CD4-positive, alpha-beta T cell treated with Interleukin-15 for 1 hour (primary cell): ENCODE measurements at regions not wholly inside any gene's neighbourhood (a gene's known extent, or its start where the extent isn't known, plus 50 kb on each side); places are given as distances from the start of the nearest gene placed in this dataset.

Experiments
- DNase-seq: peaks from one replicate; pipeline ENCODE4 v3.0.0-alpha.2; 2020

- no peak for DNase-seq
Measured at GRCh38 chr15:96225642-96226259, 104.7 kb upstream of the NR2F2 start.

DNA sequence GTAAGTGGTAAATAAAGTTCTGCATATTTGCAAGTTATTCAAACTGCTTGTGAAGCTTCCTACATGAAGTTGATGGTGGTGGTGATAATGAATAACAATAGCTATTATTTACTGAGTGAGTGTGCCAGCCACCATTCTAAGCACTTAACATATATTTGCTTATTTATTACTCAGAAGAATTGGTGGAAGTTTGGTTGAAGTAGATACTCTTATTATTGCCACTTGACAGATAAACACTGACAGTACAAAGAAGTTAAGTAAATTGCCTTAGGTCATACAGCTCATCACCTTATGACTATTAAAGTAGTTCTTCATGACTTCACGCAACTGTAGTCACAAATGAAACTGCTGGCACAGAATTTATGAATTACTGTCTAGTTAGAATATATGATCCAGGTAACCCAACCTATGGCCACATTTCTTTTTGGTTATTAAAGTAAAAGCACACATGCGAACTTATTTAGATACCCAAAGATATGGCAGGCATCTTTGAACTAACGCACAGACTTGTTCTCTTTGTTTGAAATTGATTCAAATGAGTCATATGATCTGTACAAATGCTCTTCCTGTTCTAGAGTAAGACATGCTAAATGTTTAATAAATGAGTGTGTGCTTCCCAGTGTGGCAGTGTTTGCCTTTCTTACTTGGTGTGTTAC is 99.8 kb upstream of the NR2F2 start:
- no peak for DNase-seq

GRCh38 chr15:96232335-96232734 is 98.2 kb upstream of the NR2F2 start:
- DNase-seq, result no peak

GRCh38 chr15:96234109-96234892 is 96.2 kb upstream of the NR2F2 start:
- no peak for DNase-seq

GRCh38 chr15:96237002-96237401 is 93.5 kb upstream of the NR2F2 start:
- no peak for DNase-seq

DNA sequence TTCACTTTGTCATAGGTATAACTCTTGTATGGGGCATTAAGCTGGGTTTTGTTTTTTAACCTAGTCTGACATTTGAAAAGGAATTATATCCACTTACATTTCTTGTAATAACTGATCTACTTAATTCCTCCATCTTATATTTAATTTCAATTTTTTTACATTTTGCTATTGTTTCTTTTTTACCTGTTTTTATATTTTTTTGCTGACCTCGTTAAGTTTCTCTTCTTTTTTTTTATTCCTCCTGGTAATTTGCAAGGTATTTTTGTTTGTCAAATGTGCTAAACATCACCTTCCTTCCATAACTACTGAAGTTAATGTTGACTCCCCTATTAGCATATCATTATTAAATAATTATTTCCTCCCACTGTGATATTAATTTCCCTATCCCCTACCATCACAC is 87.7 kb upstream of the NR2F2 start:
- DNase-seq, result no peak

- DNase-seq, result no peak
Measured at GRCh38 chr15:96243701-96244100, 86.8 kb upstream of the NR2F2 start.

DNA sequence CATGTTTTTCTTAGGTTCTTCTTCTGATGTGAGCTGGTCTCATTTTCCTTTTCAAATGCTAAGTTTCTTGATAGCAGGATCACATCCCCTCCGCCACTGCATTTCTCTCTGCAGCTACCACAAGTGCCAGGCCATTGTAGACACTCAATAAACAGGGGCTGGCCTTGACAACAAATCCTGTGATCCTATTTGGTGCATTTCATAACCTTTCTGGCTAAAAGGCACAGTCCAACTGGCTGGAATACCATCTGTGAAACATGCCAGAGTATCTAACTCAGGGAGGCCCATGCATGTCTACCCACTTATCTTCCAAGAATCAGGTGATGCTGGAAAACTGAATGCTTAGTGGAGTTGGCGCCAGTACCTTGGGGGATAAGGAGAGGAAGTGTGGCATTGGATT is 85.2 kb upstream of the NR2F2 start:
- DNase-seq, result no peak

DNA sequence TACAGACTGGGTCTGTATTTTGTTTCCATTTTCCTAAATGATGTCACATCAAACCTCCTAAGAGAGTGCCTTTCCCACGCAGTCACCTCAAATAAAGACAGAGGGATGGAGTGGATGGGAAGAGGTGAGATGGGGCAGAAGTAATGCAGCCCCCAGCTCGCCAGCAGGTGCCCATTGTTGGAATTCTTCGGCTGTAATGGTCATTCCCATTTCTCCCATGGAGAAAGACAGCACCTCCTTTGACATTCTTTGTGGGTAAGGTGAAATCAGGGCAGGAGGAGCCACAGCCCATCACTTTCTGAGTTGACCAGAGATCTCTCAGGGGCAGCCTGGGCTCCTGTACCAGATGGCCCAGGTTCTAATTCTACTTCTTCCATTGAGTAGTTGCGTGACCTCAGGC is 84.4 kb upstream of the NR2F2 start:
- no peak for DNase-seq

GRCh38 chr15:96247621-96248305 is 82.7 kb upstream of the NR2F2 start:
- DNase-seq, result no peak

GRCh38 chr15:96252148-96252547 is 78.4 kb upstream of the NR2F2 start:
- DNase-seq, result no peak

- no peak for DNase-seq
Measured at GRCh38 chr15:96253006-96253747, 77.3 kb upstream of the NR2F2 start.

DNA sequence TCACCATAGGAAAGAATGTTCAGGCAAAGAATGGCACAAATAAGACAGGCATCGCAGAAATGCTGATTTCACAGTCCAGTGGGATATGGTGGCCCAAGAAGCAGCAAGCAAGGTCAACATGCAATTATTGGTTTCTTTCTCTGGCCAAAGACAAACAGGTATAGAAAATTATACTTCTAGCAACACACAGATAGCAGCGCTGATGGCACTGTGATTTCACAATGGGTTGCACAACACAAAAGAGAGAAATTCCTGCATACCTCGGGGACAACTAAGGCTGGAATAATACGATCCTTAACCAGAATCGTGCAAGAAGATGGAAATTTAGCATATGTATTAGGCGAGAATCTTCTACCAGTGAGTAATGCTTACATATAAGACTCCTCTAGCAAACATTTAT is 76.3 kb upstream of the NR2F2 start:
- DNase-seq, result no peak

DNA sequence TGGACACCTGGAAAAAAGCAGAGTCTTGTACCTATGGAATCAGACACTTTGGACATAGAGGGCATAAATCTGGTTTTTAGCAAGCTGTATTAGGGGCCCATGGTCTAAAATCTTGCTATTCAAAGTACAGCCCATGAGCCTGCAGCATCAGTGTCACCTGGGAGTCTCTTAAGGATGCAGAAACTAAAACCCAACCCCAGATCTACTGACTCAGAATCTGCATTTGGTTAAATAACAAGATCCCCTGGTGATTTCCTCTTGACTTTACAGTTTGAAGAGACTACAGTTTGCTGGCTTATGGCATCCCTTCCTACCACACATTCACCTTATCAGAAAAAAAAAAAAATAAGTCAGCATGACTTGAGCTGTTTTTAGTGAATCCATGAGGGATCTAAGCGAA is 74.9 kb upstream of the NR2F2 start:
- no peak for DNase-seq

DNA sequence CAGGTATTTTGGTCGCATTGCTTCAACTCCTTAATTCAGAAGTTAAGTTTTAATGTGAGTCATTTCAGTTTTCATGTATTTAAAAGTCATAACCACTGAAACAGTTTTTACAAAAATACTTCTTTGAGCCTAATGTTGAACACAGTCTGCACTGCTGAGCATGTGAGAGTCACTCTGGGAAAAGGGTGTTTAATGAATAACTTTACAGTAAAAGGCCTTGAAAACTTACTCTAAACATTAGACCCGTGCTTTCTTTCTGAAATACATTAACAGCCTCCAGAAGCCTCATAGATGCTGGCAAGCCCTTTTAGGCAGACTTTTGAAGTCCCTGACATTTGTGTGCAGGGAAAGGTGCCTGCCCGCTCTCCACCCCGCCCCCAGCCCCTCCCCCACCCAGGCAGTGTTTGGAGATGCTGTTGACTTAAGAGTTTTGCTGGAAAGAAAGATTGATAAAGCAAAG is 68.9 kb upstream of the NR2F2 start:
- no peak for DNase-seq

DNA sequence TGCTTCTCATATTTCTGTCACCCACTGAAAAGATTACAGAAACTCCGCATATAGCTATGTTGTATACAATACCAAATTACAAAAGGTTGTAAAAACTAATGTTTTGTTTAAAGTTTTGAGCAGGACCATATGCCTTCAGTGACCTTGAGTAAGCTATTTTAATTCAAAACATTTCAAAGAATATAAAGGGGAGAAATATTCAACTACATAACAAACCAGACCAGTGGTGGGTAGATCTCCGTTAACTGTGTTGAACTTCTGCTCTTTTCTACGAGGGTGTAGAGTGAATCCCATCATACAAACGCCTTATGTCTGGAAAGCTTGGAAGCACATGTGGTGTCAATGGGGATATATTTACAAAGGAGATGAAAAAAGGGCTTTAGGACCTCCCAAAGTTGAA is 68.4 kb upstream of the NR2F2 start:
- DNase-seq, result no peak

DNA sequence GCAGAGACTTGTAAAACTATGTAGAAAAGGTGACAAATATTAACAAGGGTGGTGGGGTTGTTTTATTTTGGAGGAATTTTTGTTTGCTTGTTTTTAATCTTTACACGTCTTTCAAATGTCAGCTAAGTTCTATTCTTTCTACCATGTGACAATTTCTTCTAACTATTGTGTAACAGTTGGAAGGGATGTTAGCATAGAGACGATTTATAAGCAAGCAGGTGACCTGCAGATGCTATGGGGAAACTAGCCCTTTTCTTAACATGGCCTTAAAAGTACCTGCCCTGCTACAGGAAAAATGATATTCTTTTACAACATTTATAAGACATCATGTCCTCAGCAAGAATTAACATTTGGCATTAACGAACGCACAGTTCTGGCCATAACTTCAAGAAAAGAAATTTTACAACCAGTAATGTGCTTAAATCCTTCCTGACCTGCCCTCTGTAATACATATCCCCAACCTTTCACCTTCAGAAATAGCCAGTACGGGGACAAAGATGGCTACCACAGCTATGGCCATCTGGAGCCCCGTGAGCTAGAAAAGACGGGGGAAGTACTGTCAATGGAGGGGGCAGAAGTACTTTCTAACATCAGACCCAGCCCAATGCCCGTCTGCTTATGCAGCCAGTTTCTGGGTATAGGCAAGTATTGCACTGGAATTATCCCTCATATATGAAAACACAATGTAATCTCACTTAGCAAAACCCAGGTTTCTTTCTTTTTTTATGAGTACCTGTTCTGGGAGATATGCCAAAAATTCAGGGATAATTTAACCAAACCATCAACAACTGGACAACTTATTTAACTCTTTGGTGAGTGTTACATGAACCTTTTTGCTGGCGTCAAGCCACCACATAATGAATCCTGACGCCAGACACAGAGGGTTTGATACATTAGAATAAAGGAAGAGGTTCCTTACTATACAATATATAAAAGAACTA is 67.7 kb upstream of the NR2F2 start:
- DNase-seq, result no peak

DNA sequence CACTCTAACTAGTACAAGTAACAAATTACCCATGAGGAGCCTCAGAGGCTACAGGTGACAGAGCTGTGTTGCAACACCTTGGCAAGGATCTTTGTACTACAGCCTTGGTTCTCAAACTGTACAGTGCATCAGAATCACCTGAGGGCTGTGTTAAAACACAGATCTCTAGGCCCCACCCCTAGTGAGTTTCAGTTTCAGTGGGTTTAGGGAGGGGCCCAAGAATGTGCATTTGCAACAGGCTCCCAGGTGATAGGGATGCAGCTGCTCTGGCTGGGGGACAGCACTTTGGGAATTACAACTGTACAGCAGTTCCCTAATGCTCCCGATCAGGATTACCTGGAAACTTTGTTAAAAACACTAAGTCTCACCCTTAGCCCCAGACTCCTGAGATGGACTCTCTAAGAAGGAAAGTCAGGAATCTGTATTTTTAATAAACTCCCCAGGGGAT is 66.1 kb upstream of the NR2F2 start:
- DNase-seq, result no peak

DNA sequence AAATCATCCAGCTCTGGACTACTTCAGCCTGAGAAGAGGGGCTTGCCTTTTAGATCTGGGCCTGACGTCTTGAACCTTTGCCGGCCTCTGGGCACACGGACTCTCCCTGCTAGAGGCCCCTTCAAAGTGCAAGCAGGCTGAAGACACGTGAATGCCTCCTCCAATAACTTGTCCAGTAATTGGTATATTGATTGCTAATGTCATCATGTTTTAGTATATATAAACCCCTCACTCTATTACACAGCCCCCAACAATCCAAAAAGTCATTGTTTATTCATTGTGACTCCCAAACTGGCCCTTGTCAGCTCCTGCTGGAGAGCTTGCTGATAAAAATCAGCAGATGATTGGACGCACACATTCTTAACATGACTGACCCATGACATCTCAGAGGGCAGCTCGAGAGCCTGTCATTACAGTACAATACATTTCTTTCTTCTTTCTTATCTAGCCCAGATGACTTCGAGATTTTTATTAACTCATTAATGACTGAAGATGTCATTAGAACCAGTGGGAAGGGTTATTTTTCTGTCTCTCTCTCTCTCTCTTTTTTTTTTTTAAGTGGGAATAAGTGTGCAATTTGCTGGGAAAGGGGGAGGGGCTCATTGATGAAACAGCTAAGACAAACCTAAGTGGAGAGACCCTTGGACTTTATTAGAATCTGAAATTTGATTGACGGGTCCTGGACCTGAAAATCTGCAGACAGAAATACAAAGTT is 65.5 kb upstream of the NR2F2 start:
- no peak for DNase-seq

DNA sequence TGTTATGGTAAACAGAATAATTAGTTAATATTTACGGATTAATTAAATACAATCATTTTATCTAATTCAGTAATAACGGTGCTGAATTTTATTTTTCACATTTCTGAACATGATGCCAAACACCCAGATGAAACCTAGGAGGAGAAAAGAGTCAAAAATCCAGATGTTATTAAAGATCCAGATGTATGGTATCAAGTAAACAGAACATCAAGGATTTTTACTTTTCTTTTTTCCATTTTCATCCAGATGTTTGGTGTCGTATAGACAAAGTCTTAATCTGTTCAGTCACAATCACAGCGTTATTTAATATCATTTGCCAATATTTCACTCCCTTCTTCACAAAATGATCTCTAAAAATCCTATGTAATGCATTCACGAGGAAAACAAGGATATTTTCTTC is 64.0 kb upstream of the NR2F2 start:
- no peak for DNase-seq

DNA sequence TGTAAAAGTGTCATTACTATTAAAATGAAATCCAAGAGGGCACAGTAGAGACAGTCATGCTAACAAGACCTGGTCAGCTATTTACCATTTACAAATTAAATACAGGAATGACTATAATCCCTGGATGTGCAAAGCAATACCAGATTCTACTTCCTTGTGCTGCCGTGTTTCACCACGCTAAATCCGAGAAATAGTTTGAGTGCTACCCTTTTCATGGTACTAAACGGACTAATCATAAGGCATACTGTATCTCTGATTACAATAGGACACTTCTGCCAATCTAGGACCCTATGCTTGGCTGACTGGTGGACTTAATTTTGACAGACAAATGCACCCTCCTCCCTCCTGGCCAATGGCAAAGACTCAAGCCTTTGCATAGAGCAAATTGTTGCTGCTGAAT is 63.0 kb upstream of the NR2F2 start:
- DNase-seq, result no peak
